Uterus (tissue), 3 donors: ENCODE measurements at regions not wholly inside any gene's neighbourhood (a gene's known extent, or its start where the extent isn't known, plus 50 kb on each side); places are given as distances from the start of the nearest gene placed in this dataset.

Experiments
- DNase-seq, 2 donors: peaks; one replicate each; pipeline ENCODE4 v3.0.0-alpha.2; 2019 to 2020
- H3K27ac ChIP-seq, 2 donors: fragments of 200-600 bp; sonication (generic); 1 replicate in 1 of 2; 2 replicates in 1 of 2; pipeline ENCODE4 v1.5.1; 2016 to 2018
- H3K27me3 ChIP-seq, 2 donors: fragments of 200-600 bp; sonication (generic); one replicate each; pipeline ENCODE4 v1.5.1; 2018 to 2019; ENCODE audit warnings: control low read depth in 1 of 2
- H3K36me3 ChIP-seq, 2 donors: fragments of 200-600 bp; sonication (generic); one replicate each; pipeline ENCODE4 v1.5.1; 2019; ENCODE audit warnings: control low read depth in 1 of 2
- H3K4me1 ChIP-seq, 2 donors: fragments of 200-600 bp; sonication (generic); one replicate each; pipeline ENCODE4 v1.5.1; 2018 to 2019; ENCODE audit warnings: control low read depth in 1 of 2
- H3K4me3 ChIP-seq, 2 donors: fragments of 200-600 bp; sonication (generic); 1 replicate in 1 of 2; 2 replicates in 1 of 2; pipeline ENCODE4 v1.5.1; 2018 to 2019; ENCODE audit warnings: mild to moderate bottlenecking in 1 of 2
- H3K9me3 ChIP-seq, 2 donors: fragments of 200-600 bp; sonication (generic); one replicate each; pipeline ENCODE4 v1.5.1; 2019; ENCODE audit warnings: control low read depth in 1 of 2
- CTCF ChIP-seq, 4 experiments: fragments of 200-600 bp in 2 of 4; fragments of 450-650 bp in 2 of 4; sonication (generic) in 2 of 4; IDR thresholded peaks; one replicate each; pipeline ENCODE4 v1.5.1; 2016 to 2019; ENCODE audit warnings: antibody characterized with exemption in 4 of 4, mild to moderate bottlenecking in 2 of 4, moderate library complexity in 1 of 4
- POLR2A ChIP-seq, 2 donors: fragments of 450-650 bp; IDR thresholded peaks; one replicate each; pipeline ENCODE4 v1.6.1; 2016; ENCODE audit warnings: antibody characterized with exemption in 2 of 2, mild to moderate bottlenecking in 1 of 2, moderate library complexity in 1 of 2
- intact Hi-C: fragments of 100-400 bp; cut with DNase I; formaldehyde crosslinking; loops from one replicate; pipeline ENCODE4 v1.15.1; 2023; ENCODE audit warnings: low total_unique reads
- donor health status: DM: yes; HTN: yes; CAD: no.

- no peaks in the 10 kb centered on the region for H3K4me1 ChIP-seq
- H3K36me3 ChIP-seq: no peaks in the 10 kb centered on the region
- intact Hi-C loops: no loop called here
- H3K27ac ChIP-seq: no peak overlapping the region
- H3K9me3 ChIP-seq: no peaks in the 10 kb centered on the region
- H3K4me3 ChIP-seq: no peak overlapping the region
- H3K27me3 ChIP-seq: no peaks in the 10 kb centered on the region
- no peak for DNase-seq
- TF ChIP-seq CTCF (IDR thresholded peaks at IDR 0.05): no peak
- no peak for TF ChIP-seq POLR2A (IDR thresholded peaks at IDR 0.05)
These were observed 82.9 kb downstream of the DYNAP start for GRCh38 chr18:54673936-54674335.

- DNase-seq: no peak
- Histone ChIP-seq H3K27me3 (no peaks in the 10 kb centered on the region), H3K27ac (no peak overlapping the region), H3K36me3 (no peaks in the 10 kb centered on the region), H3K9me3 (no peaks in the 10 kb centered on the region), H3K4me3 (no peak overlapping the region), H3K4me1 (no peaks in the 10 kb centered on the region)
- no peak for TF ChIP-seq POLR2A (IDR thresholded peaks at IDR 0.05)
- intact Hi-C loops: no loop called here
These were observed 84.0 kb downstream of the DYNAP start for GRCh38 chr18:54675076-54675475.

- DNase-seq: no peak
- intact Hi-C loops: no loop called here
- no peaks in the 10 kb centered on the region for H3K9me3 ChIP-seq
- no peak overlapping the region for H3K4me3 ChIP-seq
- no peaks in the 10 kb centered on the region for H3K36me3 ChIP-seq
- H3K27ac ChIP-seq: no peak overlapping the region
- TF ChIP-seq POLR2A (IDR thresholded peaks at IDR 0.05) (no peak), CTCF (IDR thresholded peaks at IDR 0.05) (peak in 3 of 4 experiments; percentile 25 to 56 (median 44))
- no peaks in the 10 kb centered on the region for H3K4me1 ChIP-seq
- no peaks in the 10 kb centered on the region for H3K27me3 ChIP-seq
These were observed 88.5 kb downstream of the DYNAP start for GRCh38 chr18:54679318-54680149.

- Histone ChIP-seq H3K4me1 (no peaks in the 10 kb centered on the region), H3K9me3 (no peaks in the 10 kb centered on the region), H3K36me3 (no peaks in the 10 kb centered on the region), H3K27ac (no peak overlapping the region), H3K27me3 (no peaks in the 10 kb centered on the region), H3K4me3 (no peak overlapping the region)
- TF ChIP-seq POLR2A (IDR thresholded peaks at IDR 0.05) (no peak), CTCF (IDR thresholded peaks at IDR 0.05) (no peak)
- intact Hi-C loops: no loop called here
- no peak for DNase-seq
These were observed 93.7 kb downstream of the DYNAP start for GRCh38 chr18:54684784-54685183.

GRCh38 chr18:54689319-54689718, 98.3 kb downstream of the DYNAP start:
- Histone ChIP-seq H3K4me3 (no peak overlapping the region), H3K27me3 (no peaks in the 10 kb centered on the region), H3K9me3 (no peaks in the 10 kb centered on the region), H3K36me3 (no peaks in the 10 kb centered on the region), H3K27ac (no peak overlapping the region), H3K4me1 (no peaks in the 10 kb centered on the region)
- no peak for TF ChIP-seq POLR2A (IDR thresholded peaks at IDR 0.05)
- no peak for TF ChIP-seq CTCF (IDR thresholded peaks at IDR 0.05)
- intact Hi-C loops: no loop called here
- DNase-seq: no peak
